K562 (cell line): ENCODE measurements at regions not wholly inside any gene's neighbourhood (a gene's known extent, or its start where the extent isn't known, plus 50 kb on each side); places are given as distances from the start of the nearest gene placed in this dataset.

Experiments used
- ATAC-seq: fragments of 200-7000 bp; cut with Tn5 transposase; 3 replicates; pipeline ENCODE4 v1.9.1; 2020; ENCODE audit warnings: moderate library complexity
- BruUV-seq: library from RNA; stranded (reverse); fragments of 400-500 nt; replicated peaks from 2 replicates; lab custom pipeline; 2021; lab: Mats Ljungman, UMichigan
- CTCF ChIA-PET: fragments of 300-600 bp; formaldehyde crosslinking; extraction: SDS; loops from one replicate; lab custom pipeline; 2021; ENCODE audit warnings: low intra/inter-chr PET ratio; lab: Yijun Ruan, JAX
- POLR2A ChIA-PET: fragments of 300-600, 350-650 bp; sonication (Branson Sonifier 250); formaldehyde crosslinking; extraction: SDS; loops from one replicate; lab custom pipeline; 2021; ENCODE audit warnings: antibody characterized with exemption, inconsistent platforms; lab: Yijun Ruan, JAX
- DNase-seq, 4 experiments: peaks; one replicate each; pipeline versions ENCODE4 v3.0.0 to v3.0.0-alpha.2; 2011 to 2018; ENCODE audit warnings: low spot score in 3 of 4, mixed read lengths in 3 of 4; ENCODE audit errors: extremely low read depth in 1 of 4
- FAIRE-seq: peaks from 2 replicates; lab custom pipeline; 2011; peaks lifted over from hg19 to GRCh38; lab: Jason Lieb, UNC
- H2AFZ ChIP-seq: 2 replicates; pipeline ENCODE4 v1.6.0; 2011; ENCODE audit warnings: low read depth, low read length, control low read depth, inconsistent platforms
- H3K27ac ChIP-seq: fragments of 200-600 bp; 3 replicates; pipeline ENCODE4 v1.8.0; 2011; ENCODE audit warnings: low read depth, mild to moderate bottlenecking, control low read depth, inconsistent platforms, low read length, moderate library complexity, mixed read lengths; ENCODE audit errors: extremely low read depth
- H3K27me3 ChIP-seq, 2 experiments: fragments of 300-600 bp in 1 of 2; 2 replicates in 1 of 2; 3 replicates in 1 of 2; pipeline versions ENCODE4 v1.6.0 to v1.8.0; 2011; ENCODE audit warnings: inconsistent platforms in 2 of 2, low read length in 2 of 2, mild to moderate bottlenecking in 1 of 2, mixed read lengths in 1 of 2, moderate library complexity in 1 of 2; ENCODE audit not compliant: control insufficient read depth in 2 of 2, insufficient read depth in 2 of 2
- H3K36me3 ChIP-seq: fragments of 300-600 bp; 3 replicates; pipeline ENCODE4 v1.8.0; 2011; ENCODE audit warnings: mild to moderate bottlenecking, low read length, inconsistent platforms; ENCODE audit not compliant: control insufficient read depth, insufficient read depth
- H3K4me1 ChIP-seq, 2 experiments: fragments of 200-600 bp in 1 of 2; replicated peaks in 1 of 2; 2 replicates in 1 of 2; 3 replicates in 1 of 2; pipeline versions ENCODE4 v1.5.1 to v1.8.0; 2011; ENCODE audit warnings: inconsistent platforms in 2 of 2, low read length in 2 of 2, mild to moderate bottlenecking in 1 of 2, mixed read lengths in 1 of 2, moderate library complexity in 1 of 2; ENCODE audit not compliant: control insufficient read depth in 2 of 2, insufficient read depth in 2 of 2
- H3K4me2 ChIP-seq: 2 replicates; pipeline ENCODE4 v1.6.1; 2011; ENCODE audit warnings: low read length, control low read depth, inconsistent platforms, mixed read lengths; ENCODE audit not compliant: insufficient read depth
- H3K4me3 ChIP-seq: fragments of 200-600 bp; sonication (generic), shearing (Covaris generic); 2 replicates; pipeline ENCODE4 v1.5.1; 2016; ENCODE audit warnings: control low read depth, inconsistent platforms
- H3K79me2 ChIP-seq: fragments of 200-600 bp; 3 replicates; pipeline ENCODE4 v1.8.0; 2011; ENCODE audit warnings: low read length, inconsistent platforms; ENCODE audit not compliant: control insufficient read depth, insufficient read depth
- H3K9ac ChIP-seq, 2 experiments: 2 replicates each; pipeline versions ENCODE4 v1.6.0 to v1.6.1; 2011; ENCODE audit warnings: low read depth in 2 of 2, low read length in 2 of 2, control low read depth in 1 of 2, inconsistent platforms in 1 of 2, mild to moderate bottlenecking in 1 of 2, mixed read lengths in 1 of 2; ENCODE audit not compliant: insufficient read depth in 1 of 2
- H3K9me1 ChIP-seq: one replicate; pipeline ENCODE4 v1.6.0; 2011; ENCODE audit warnings: inconsistent platforms, mild to moderate bottlenecking, low read length, moderate library complexity; ENCODE audit not compliant: control insufficient read depth, insufficient read depth
- H3K9me3 ChIP-seq: replicated peaks from 2 replicates; pipeline ENCODE4 v1.5.1; 2011; ENCODE audit warnings: low read depth, low read length, inconsistent platforms; ENCODE audit not compliant: control insufficient read depth, insufficient read depth
- H4K20me1 ChIP-seq: replicated peaks from 2 replicates; pipeline ENCODE4 v1.6.1; 2011; ENCODE audit warnings: low read length, inconsistent platforms, mixed read lengths; ENCODE audit not compliant: control insufficient read depth, insufficient read depth
- ERF ChIP-seq: fragments of 450-650 bp; formaldehyde crosslinking; IDR thresholded peaks from 2 replicates; pipeline ENCODE4 v1.4.0; 2020; ENCODE audit warnings: mild to moderate bottlenecking, mixed read lengths
- HCFC1 ChIP-seq: IDR thresholded peaks from 2 replicates; pipeline ENCODE4 v1.6.1; 2012; ENCODE audit warnings: low read depth, low read length, improper control_type of control experiment
- HNRNPUL1 ChIP-seq: fragments of 200-400 bp; formaldehyde crosslinking; IDR thresholded peaks from 2 replicates; pipeline ENCODE4 v1.6.1; 2017; ENCODE audit warnings: low read length
- KDM2B ChIP-seq: fragments of 250-450 bp; sonication (Bioruptor Pico); IDR thresholded peaks from 2 replicates; pipeline ENCODE4 v1.8.0; 2021; ENCODE audit warnings: mild to moderate bottlenecking, moderate library complexity
- PRPF4 ChIP-seq: fragments of 200-400 bp; formaldehyde crosslinking; IDR thresholded peaks from one replicate; pipeline ENCODE4 v1.6.1; 2017; ENCODE audit warnings: low read length, low read depth, mild to moderate bottlenecking; ENCODE audit not compliant: insufficient read depth, poor library complexity, severe bottlenecking
- SIX5 ChIP-seq, 2 experiments: IDR thresholded peaks; 2 replicates each; pipeline ENCODE4 v1.6.1; 2011; ENCODE audit warnings: low read length in 2 of 2, borderline replicate concordance in 1 of 2, low read depth in 1 of 2, mild to moderate bottlenecking in 1 of 2, moderate library complexity in 1 of 2; ENCODE audit not compliant: insufficient read depth in 1 of 2
- SPI1 ChIP-seq: IDR thresholded peaks from 2 replicates; pipeline ENCODE4 v1.6.1; 2011; ENCODE audit warnings: low read depth, low read length, control low read depth, borderline replicate concordance
- SRSF1 ChIP-seq: fragments of 200-400 bp; formaldehyde crosslinking; IDR thresholded peaks from 2 replicates; pipeline ENCODE4 v1.6.1; 2017; ENCODE audit warnings: mild to moderate bottlenecking, low read depth, low read length, moderate library complexity
- ZKSCAN8 ChIP-seq: fragments of 200-800 bp; sonication (Bioruptor generic); IDR thresholded peaks from 2 replicates; pipeline ENCODE4 v1.6.1; 2016; ENCODE audit warnings: missing genetic modification characterization, missing compliant biosample characterization
- ZNF780A ChIP-seq: fragments of 250-450 bp; sonication (Bioruptor Pico); IDR thresholded peaks from 2 replicates; pipeline ENCODE4 v1.5.0; 2021; ENCODE audit warnings: mild to moderate bottlenecking
- ZSCAN32 ChIP-seq: fragments of 450-650 bp; formaldehyde crosslinking; IDR thresholded peaks from 2 replicates; pipeline ENCODE4 v1.4.0; 2020; ENCODE audit warnings: mild to moderate bottlenecking, moderate library complexity
- WGBS: fragments of 100-300 bp; shearing (Covaris generic); methylation state at CpG from one replicate; pipeline ENCODE4 v1.1.6; 2016; ENCODE audit warnings: low coverage, mixed read lengths; ENCODE audit not compliant: insufficient coverage; ENCODE audit errors: missing lambda C conversion rate; 5-methylcytosine and 5-hydroxymethylcytosine counted together
- in situ Hi-C: fragments of 300-500 bp; cut with MboI; formaldehyde crosslinking; loops from 4 replicates; pipeline ENCODE4 v1.15.0; 2018; ENCODE audit warnings: inconsistent platforms, mixed read lengths
- intact Hi-C: fragments of 100-400 bp; cut with micrococcal nuclease; formaldehyde crosslinking; loops from 2 replicates; pipeline ENCODE4 v1.14.2; 2022
- TF ChIP-seq, protein P1 (sequence below): fragments of 250-450 bp; sonication (Bioruptor Pico); IDR thresholded peaks from 2 replicates; pipeline ENCODE4 v1.9.0; 2021; ENCODE audit warnings: mild to moderate bottlenecking
- TF ChIP-seq, protein P2 (sequence below): sonication (generic); formaldehyde crosslinking; IDR thresholded peaks from 2 replicates; pipeline ENCODE4 v1.8.0; 2022; ENCODE audit warnings: missing genetic modification reagents, mild to moderate bottlenecking, borderline replicate concordance
- TF ChIP-seq, protein P3 (sequence below): fragments of 250-450 bp; sonication (Bioruptor Pico); IDR thresholded peaks from 2 replicates; pipeline ENCODE4 v1.8.0; 2022; ENCODE audit warnings: inconsistent platforms, mild to moderate bottlenecking, moderate library complexity, borderline replicate concordance
- TF ChIP-seq, protein P4 (sequence below): fragments of 450-650 bp; IDR thresholded peaks from 2 replicates; pipeline ENCODE4 v1.7.0; 2016; ENCODE audit warnings: borderline replicate concordance
- TF ChIP-seq, protein P5 (sequence below): fragments of 250-450 bp; sonication (Bioruptor Pico); IDR thresholded peaks from 2 replicates; pipeline ENCODE4 v1.5.0; 2021

DNA sequence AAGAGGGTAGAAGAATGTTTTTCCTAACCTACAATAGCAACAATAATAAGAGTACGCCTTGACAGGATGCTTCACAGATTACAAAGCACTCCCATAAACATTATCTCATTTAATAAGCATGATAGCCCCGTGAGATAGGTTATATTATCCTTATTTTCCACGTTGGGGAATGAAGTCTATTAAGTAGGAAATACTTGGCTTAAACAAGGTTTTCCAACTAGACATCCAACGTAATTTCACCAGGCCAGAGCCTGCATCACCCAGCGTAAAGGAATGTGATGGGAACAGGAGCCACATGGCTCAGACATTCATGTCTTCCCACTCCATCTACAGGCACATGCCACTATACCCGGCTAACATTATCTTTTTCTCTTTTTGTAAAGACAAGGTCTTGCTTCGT lies 223.4 kb upstream of the AMIGO2 start:
- BruUV-seq: no TSS peak
- CTCF ChIA-PET: no interaction called here
- in situ Hi-C loops: loop anchor here (10.0 kb wide), 1 partner anchor 268 kb away; no protein-coding TSS in a partner anchor

More for the DNA sequence above, 223.4 kb upstream of the AMIGO2 start:
- intact Hi-C loops: loop anchor here (10.0 kb wide), 1 partner anchor 58 kb away; no protein-coding TSS in a partner anchor
- H4K20me1 ChIP-seq: no peaks in the 10 kb centered on the region
- no peak overlapping the region for H3K27ac ChIP-seq
- no peaks in the 10 kb centered on the region for H3K79me2 ChIP-seq
- no peak overlapping the region for H3K4me2 ChIP-seq
- no peaks in the 10 kb centered on the region for H3K36me3 ChIP-seq
- POLR2A ChIA-PET: interaction anchor here (0.6 kb wide), 1 partner anchor 248 kb away, joined by 4 read pairs; no protein-coding TSS in a partner anchor
- no peaks in the 10 kb centered on the region for H3K9me1 ChIP-seq
- H3K4me1 ChIP-seq: peaks cover 4 to 9% of the 10 kb centered on the region in 2 experiments; a peak in 3 of 5 replicates
- WGBS: 64% methylated on average over 7 of the region's 7 CpGs
- ATAC-seq (no peak), DNase-seq (no peak), FAIRE-seq (no peak)
- no peak overlapping the region for H3K9ac ChIP-seq
- no peak for TF ChIP-seq ZNF780A (CRISPR knock-in tag)
- no peak for TF ChIP-seq SIX5 (IDR thresholded peaks at IDR 0.05; ENCODE audit: borderline replicate concordance in 1 of 2, insufficient read depth in 1 of 2, low read depth in 1 of 2, low read length in 2 of 2)
- TF ChIP-seq, protein P1, sequence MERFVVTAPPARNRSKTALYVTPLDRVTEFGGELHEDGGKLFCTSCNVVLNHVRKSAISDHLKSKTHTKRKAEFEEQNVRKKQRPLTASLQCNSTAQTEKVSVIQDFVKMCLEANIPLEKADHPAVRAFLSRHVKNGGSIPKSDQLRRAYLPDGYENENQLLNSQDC: no peak
- no peak for TF ChIP-seq SPI1
- TF ChIP-seq, protein P2, sequence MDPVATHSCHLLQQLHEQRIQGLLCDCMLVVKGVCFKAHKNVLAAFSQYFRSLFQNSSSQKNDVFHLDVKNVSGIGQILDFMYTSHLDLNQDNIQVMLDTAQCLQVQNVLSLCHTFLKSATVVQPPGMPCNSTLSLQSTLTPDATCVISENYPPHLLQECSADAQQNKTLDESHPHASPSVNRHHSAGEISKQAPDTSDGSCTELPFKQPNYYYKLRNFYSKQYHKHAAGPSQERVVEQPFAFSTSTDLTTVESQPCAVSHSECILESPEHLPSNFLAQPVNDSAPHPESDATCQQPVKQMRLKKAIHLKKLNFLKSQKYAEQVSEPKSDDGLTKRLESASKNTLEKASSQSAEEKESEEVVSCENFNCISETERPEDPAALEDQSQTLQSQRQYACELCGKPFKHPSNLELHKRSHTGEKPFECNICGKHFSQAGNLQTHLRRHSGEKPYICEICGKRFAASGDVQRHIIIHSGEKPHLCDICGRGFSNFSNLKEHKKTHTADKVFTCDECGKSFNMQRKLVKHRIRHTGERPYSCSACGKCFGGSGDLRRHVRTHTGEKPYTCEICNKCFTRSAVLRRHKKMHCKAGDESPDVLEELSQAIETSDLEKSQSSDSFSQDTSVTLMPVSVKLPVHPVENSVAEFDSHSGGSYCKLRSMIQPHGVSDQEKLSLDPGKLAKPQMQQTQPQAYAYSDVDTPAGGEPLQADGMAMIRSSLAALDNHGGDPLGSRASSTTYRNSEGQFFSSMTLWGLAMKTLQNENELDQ (CRISPR knock-in tag): no peak
- no peak for TF ChIP-seq KDM2B (CRISPR knock-in tag)
- no peak for TF ChIP-seq HCFC1
- no peak for TF ChIP-seq SRSF1
- TF ChIP-seq, protein P3, sequence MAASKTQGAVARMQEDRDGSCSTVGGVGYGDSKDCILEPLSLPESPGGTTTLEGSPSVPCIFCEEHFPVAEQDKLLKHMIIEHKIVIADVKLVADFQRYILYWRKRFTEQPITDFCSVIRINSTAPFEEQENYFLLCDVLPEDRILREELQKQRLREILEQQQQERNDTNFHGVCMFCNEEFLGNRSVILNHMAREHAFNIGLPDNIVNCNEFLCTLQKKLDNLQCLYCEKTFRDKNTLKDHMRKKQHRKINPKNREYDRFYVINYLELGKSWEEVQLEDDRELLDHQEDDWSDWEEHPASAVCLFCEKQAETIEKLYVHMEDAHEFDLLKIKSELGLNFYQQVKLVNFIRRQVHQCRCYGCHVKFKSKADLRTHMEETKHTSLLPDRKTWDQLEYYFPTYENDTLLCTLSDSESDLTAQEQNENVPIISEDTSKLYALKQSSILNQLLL (CRISPR knock-in tag): no peak
- TF ChIP-seq, protein P4, sequence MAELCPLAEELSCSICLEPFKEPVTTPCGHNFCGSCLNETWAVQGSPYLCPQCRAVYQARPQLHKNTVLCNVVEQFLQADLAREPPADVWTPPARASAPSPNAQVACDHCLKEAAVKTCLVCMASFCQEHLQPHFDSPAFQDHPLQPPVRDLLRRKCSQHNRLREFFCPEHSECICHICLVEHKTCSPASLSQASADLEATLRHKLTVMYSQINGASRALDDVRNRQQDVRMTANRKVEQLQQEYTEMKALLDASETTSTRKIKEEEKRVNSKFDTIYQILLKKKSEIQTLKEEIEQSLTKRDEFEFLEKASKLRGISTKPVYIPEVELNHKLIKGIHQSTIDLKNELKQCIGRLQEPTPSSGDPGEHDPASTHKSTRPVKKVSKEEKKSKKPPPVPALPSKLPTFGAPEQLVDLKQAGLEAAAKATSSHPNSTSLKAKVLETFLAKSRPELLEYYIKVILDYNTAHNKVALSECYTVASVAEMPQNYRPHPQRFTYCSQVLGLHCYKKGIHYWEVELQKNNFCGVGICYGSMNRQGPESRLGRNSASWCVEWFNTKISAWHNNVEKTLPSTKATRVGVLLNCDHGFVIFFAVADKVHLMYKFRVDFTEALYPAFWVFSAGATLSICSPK: no peak
- TF ChIP-seq ZKSCAN8 (CRISPR knock-in tag): no peak
- TF ChIP-seq ZSCAN32: no peak
- no peak for TF ChIP-seq PRPF4
- no peak for TF ChIP-seq ERF (CRISPR knock-in tag)
- TF ChIP-seq, protein P5, sequence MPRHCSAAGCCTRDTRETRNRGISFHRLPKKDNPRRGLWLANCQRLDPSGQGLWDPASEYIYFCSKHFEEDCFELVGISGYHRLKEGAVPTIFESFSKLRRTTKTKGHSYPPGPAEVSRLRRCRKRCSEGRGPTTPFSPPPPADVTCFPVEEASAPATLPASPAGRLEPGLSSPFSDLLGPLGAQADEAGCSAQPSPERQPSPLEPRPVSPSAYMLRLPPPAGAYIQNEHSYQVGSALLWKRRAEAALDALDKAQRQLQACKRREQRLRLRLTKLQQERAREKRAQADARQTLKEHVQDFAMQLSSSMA (CRISPR knock-in tag): no peak
- no peak for TF ChIP-seq HNRNPUL1
- no peaks in the 10 kb centered on the region for H3K9me3 ChIP-seq
- H2AFZ ChIP-seq: peak overlapping the region; percentile 46
- no peak overlapping the region for H3K4me3 ChIP-seq
- H3K27me3 ChIP-seq: no peaks in the 10 kb centered on the region
